ENCODE measurements at regions not wholly inside any gene's neighbourhood (a gene's known extent, or its start where the extent isn't known, plus 50 kb on each side); places are given as distances from the start of the nearest gene placed in this dataset.

GRCh38 chr6:163818719-163819118 is 404.2 kb downstream of the QKI start:
- Histone ChIP-seq H3K4me3 (no peak overlapping the region), H3K27me3 (no peaks in the 10 kb centered on the region), H3K27ac (no peak overlapping the region), H3K4me1 (no peaks in the 10 kb centered on the region), H3K36me3 (no peaks in the 10 kb centered on the region), H3K9me3 (no peaks in the 10 kb centered on the region)
- ATAC-seq = no peak
- intact Hi-C loops (cut with DNase I) = no loop called here
- DNase-seq = no peak
- no peak for TF ChIP-seq CTCF (IDR thresholded peaks at IDR 0.05)

- TF ChIP-seq CTCF (IDR thresholded peaks at IDR 0.05) = no peak
- Histone ChIP-seq H3K27ac (no peak overlapping the region), H3K4me3 (no peak overlapping the region), H3K9me3 (no peaks in the 10 kb centered on the region), H3K36me3 (no peaks in the 10 kb centered on the region), H3K27me3 (no peaks in the 10 kb centered on the region), H3K4me1 (no peaks in the 10 kb centered on the region)
- DNase-seq (no peak), ATAC-seq (no peak)
- intact Hi-C loops (cut with DNase I) = no loop called here
These were observed 401.9 kb downstream of the QKI start for GRCh38 chr6:163816441-163816840.

GRCh38 chr6:163815796-163816195 is 401.3 kb downstream of the QKI start:
- ATAC-seq = no peak

GRCh38 chr6:163814494-163815364 is 400.2 kb downstream of the QKI start:
- H3K9me3 ChIP-seq = no peaks in the 10 kb centered on the region
- no peaks in the 10 kb centered on the region for H3K4me1 ChIP-seq
- no peak overlapping the region for H3K27ac ChIP-seq
- no peak for ATAC-seq
- no peak overlapping the region for H3K4me3 ChIP-seq
- H3K27me3 ChIP-seq = no peaks in the 10 kb centered on the region
- DNase-seq = no peak
- intact Hi-C loops (cut with DNase I) = no loop called here
- no peaks in the 10 kb centered on the region for H3K36me3 ChIP-seq
- TF ChIP-seq CTCF (IDR thresholded peaks at IDR 0.05) = no peak

More at GRCh38 chr6:163815796-163816195, 401.3 kb downstream of the QKI start:
- Histone ChIP-seq H3K27ac (no peak overlapping the region), H3K36me3 (no peaks in the 10 kb centered on the region), H3K4me3 (no peak overlapping the region), H3K9me3 (no peaks in the 10 kb centered on the region), H3K27me3 (no peaks in the 10 kb centered on the region), H3K4me1 (no peaks in the 10 kb centered on the region)
- intact Hi-C loops (cut with DNase I) = no loop called here
- no peak for TF ChIP-seq CTCF (IDR thresholded peaks at IDR 0.05)
- no peak for DNase-seq

GRCh38 chr6:163813979-163814493 is 399.5 kb downstream of the QKI start:
- ATAC-seq (no peak), DNase-seq (no peak)
- no peak overlapping the region for H3K27ac ChIP-seq
- H3K27me3 ChIP-seq = no peaks in the 10 kb centered on the region
- intact Hi-C loops (cut with DNase I) = no loop called here
- H3K4me3 ChIP-seq = no peak overlapping the region
- no peaks in the 10 kb centered on the region for H3K4me1 ChIP-seq
- no peaks in the 10 kb centered on the region for H3K36me3 ChIP-seq
- TF ChIP-seq CTCF (IDR thresholded peaks at IDR 0.05) = no peak
- no peaks in the 10 kb centered on the region for H3K9me3 ChIP-seq
